HG03432 (cell line): ENCODE measurements at regions not wholly inside any gene's neighbourhood (a gene's known extent, or its start where the extent isn't known, plus 50 kb on each side); places are given as distances from the start of the nearest gene placed in this dataset.

Experiments
- ATAC-seq: cut with Tn5 transposase; IDR thresholded peaks from one replicate; pipeline ENCODE4 v1.9.1; 2021; ENCODE audit warnings: mild to moderate bottlenecking, moderate library complexity; ENCODE audit not compliant: unreplicated experiment

- ATAC-seq = no peak
Measured at GRCh38 chr2:72006188-72006736, 141.4 kb downstream of the CYP26B1 start.

- ATAC-seq = no peak
Measured at GRCh38 chr2:72004976-72005375, 142.7 kb downstream of the CYP26B1 start.

DNA sequence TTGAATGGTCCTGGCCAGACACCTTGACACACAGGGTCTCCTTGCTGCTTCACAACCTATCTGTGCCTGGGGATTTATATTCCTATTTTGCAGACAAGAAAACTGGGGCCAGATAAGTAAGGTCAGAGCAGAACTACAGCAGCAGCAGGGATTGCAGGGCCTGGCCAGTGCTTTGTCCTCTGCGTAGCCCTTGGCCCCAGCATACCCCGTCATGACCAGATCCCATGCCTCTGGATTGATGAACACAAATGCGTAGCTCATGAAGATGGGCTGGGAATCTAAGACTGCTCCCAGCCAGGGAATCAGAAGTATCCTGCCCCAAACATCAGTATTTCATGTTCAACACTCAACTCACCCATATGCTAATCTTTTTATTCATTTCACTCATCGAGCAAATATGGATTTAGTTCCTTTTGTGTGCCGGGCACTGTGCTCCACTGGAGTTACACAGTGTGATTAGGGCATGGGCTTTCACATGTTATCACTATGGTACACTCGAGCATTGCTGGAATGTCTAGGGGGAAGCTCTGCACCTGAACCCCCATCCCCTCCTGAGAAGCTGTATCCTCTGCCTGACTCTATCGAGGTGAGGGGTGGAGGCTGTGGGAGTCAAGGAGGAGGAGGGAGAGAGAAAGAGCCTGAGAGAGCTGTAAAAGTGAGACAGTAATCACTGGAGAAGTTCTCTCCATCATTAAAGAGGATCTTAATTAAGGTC is 143.3 kb downstream of the CYP26B1 start:
- ATAC-seq = no peak

DNA sequence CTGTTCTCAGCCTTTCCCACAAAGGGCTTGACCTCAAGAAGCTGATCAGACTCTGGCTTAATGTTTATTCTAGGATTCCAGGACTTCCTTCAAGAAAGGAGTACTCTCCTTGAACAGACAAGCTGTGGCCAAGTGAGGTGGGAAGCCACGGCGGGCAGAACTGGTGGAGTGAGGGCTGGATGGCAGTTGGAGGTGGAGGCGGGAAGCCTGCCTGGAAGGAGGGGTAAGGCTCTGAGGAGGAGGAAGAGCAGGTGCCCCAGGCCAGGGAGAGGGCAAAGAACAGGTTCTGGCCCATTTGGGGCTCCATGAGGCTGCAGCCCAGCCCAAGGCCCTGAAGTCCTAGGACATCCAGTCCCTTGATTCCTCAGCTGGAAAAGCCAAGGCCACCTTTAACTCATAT is 143.9 kb downstream of the CYP26B1 start:
- ATAC-seq = no peak

DNA sequence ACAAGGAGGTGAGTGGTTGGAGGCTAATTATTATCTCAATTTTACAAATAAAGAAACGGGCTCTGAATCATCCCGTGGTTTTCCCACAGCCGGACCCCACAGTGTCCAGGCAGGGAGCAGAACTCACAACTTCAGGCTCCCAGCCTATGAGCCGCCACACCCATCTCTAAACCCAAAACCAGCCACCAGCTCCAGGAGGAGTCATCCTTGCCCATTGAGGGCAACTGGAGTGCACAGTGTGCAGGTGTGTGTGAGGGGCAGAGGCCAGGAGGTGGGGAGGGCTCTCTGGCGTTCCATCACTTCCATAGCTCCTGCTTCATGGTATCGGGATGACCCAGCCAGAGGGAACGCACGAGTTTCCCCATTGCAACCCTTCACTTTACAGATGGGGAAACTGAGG is 144.5 kb downstream of the CYP26B1 start:
- no peak for ATAC-seq

GRCh38 chr2:72001937-72002690 is 145.5 kb downstream of the CYP26B1 start:
- ATAC-seq = no peak

- ATAC-seq = no peak
Measured at GRCh38 chr2:72000110-72000509, 147.6 kb downstream of the CYP26B1 start.

- ATAC-seq = no peak
Measured at GRCh38 chr2:71999580-71999979, 148.1 kb downstream of the CYP26B1 start.

DNA sequence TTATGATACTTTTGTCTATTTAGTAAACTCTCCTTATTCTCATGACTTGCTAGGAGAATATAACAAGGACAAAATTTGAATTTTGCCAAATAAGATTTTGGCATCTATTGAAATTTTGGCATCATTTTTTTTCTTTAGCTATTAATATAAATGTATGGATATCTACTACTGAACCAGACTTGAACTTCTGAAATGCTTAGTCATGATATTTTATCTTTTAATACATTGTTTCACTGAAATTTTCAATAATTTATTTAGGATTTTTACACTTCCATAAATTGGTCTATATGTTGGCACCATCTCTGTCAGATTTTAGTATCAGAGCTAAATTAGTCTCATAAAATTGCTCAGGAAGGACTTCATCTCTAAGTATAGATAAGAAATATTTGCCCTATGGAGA is 149.8 kb downstream of the CYP26B1 start:
- ATAC-seq = no peak

- no peak for ATAC-seq
Measured at GRCh38 chr2:71995067-71995665, 152.5 kb downstream of the CYP26B1 start.

DNA sequence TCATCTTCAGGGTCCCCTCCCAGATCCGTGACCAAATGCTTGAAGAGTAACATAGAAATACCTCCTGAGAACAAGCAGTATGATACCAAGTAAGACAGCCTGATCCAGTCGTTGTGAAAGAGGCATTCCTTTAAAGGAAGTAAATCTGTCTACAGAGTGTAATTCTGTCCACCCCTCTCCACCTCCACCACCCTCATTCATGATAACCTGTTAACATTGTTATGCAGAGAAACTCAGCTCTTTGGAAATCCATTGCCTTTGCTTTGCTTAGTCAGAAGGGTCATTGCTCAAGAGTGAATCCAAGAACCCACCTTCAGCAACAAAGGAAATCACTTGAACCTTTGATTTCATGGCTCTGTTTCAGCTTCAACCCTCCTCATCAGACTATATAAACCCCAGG is 155.6 kb downstream of the CYP26B1 start:
- no peak for ATAC-seq

GRCh38 chr2:71991397-71991796 is 156.3 kb downstream of the CYP26B1 start:
- no peak for ATAC-seq

- ATAC-seq = no peak
Measured at GRCh38 chr2:71990826-71991225, 156.8 kb downstream of the CYP26B1 start.

DNA sequence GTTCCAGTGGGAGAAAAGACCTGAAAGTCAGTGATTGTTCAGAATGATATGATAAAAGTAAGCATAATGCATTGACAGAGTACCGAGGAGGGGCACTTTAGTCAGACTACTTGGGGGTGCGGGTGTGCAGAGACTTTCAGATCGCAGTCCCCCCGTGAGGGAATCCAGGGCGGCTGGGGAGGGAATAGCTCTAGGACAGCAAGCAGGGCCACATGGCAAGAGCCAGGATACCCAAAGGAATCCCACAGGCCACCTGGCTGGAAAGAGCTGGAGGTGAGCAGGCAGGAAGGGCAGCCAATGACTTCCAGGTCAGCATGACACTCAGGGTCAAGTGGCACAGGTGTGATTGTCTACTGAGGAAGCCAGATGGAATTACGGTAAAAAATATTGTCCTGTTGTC is 157.5 kb downstream of the CYP26B1 start:
- no peak for ATAC-seq

DNA sequence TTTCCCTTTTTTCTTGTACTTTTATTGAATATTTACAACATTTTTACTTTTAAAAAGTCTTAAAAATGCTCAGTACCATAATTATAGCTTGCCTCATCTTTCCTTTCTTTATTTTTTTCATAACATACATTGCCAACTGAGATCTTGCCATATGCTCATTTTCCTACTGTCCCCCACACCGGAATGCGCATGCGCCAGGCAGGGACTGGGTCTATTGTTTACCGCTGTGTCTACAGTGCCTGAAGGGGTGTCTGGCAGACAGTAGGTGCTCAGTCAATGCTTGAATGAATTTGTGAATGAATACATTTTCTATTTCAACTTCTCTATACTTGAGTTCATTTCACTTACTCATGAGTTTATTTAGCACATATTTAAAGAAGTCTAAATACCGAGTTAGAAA is 158.0 kb downstream of the CYP26B1 start:
- no peak for ATAC-seq

GRCh38 chr2:71988170-71988569 is 159.5 kb downstream of the CYP26B1 start:
- ATAC-seq = no peak

DNA sequence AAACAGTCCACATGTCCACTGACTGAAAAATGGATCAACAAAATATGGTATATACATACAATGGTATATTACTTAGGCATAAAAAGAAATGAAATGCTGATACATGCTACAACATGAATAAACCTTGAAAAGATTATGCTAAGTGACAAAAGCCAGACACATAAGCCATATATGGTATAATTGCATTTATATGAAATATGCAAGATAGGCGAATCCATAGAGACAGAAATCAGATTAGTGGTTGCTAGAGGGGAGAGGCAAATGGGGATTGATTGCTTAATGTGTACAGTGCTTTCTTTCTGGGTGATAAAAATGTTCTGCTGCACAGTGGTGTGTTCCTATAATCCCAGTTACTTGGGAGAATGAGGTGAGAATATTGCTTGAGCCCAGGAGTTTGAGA is 171.0 kb downstream of the CYP26B1 start:
- no peak for ATAC-seq

DNA sequence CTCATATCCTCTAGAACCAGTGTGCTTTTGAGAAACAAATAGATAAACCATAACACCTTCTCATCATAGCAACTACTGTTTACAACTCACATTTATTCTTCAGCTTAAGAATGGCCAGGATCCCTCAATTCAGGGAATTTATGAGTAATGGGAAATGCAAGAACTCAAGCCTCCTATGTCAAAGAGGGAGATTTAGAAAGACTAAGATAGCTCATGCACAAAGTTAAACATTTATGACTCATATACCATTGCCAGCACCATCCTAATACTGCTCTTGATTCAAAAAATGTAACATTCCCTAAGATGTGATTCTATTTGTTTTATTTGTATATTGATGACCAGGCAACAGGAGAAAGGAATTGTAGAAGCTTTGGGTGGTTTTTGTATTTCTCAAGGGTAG is 172.8 kb downstream of the CYP26B1 start:
- ATAC-seq = no peak

DNA sequence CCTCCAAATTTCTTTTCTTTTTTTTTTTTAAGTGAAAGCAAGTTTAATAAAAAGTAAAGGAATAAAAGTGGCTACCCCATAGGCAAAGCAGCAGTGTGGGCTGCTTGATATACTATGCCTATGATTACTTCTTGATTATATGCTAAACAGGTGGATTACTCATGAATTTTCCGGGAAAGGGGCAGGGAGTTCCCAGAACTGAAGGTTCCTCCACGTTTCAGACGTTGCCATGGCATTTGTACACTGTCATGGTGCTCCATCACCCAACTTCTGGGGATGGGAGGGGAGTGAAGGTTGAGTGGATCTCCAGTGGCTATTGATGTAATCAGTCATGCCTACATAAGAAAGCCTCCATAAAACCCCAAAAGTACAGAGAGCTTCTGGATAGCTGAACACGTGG is 176.2 kb downstream of the CYP26B1 start:
- ATAC-seq = no peak

DNA sequence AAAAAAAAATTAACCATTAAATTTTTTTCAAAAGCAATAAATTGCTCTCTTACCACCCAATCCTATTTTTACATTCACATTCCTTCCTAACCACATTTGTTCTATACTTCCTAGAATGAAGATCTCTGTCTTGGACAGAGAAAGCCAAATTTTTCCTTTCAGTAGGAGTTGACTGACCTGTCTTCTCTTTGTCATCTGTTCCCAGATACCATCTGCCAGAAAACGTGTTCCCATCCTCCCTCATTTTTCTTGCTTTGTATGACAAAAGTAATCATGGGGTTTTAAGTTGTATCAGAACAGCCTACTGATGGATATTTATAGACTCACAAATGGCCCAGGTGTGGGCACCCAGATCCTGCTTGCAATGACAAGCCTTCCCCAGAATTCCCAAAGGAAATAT is 182.1 kb downstream of the CYP26B1 start:
- no peak for ATAC-seq

DNA sequence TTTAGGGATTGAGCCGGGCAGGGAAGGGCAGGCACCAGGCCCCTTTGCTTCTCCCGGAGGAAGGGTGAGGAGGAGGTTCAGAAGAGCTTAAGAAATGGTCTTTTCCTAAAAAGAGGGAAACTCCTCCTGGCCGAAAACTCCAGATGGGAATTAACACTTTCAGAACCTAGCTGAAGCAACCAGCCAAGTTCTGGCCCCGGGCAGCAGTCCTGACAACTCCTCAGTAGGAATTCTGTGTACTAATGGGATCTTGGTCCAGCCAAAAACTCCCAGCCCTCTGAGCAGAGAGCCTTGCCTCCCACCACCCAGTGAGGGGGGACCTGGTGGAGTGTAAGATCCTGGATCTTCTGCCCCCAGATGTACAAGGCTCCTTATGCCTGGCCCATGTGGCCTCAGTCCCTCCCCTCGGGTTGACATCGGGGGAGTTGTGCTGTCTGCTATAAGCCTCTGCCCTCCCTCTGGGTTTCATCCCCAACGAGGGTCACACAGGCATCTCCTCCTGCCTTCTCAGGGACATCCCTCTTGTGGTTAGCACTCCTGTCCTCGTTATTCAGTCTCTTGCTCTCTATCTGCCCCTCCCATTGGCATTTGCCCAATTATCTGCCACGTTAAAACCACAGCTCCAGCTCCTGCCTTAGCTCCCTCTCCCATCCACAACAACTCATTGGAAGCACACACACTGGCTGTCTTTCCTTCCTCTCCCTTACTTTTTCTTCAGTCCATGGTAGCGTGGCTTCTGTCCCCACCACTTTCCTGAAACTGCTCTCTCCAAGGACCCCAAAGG is 184.6 kb downstream of the CYP26B1 start:
- ATAC-seq = no peak
